ENCODE measurements at regions not wholly inside any gene's neighbourhood (a gene's known extent, or its start where the extent isn't known, plus 50 kb on each side); places are given as distances from the start of the nearest gene placed in this dataset.
"Not testable (repeated sequence)": the region's sequence is repeated elsewhere in the genome, so short reads cannot be mapped to it uniquely, and the experiment has no call there.

DNA sequence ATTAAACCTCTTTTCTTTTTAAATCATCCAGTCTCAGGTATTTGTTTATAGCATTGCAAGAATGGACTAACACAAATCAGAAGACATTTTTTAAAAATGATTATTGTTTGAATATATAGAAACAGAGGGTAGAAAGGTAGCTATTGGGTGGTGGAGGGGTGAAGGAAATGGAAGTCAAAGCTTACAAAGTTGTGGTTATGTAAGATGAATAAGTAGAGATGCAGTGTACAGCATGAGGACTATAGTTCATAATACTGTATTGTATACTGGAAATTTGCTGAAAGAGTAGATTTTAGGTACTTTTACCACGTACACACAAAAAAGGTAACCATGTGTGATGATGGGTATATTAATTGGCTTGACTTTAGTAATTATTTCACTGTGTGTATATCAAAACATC, 144.0 kb upstream of the FAM3C start:
- no peaks in the 10 kb centered on the region for H3K36me3 ChIP-seq
- peaks cover 3% of the 10 kb centered on the region; the same call in 1 of the 2 replicates for H3K4me1 ChIP-seq

DNA sequence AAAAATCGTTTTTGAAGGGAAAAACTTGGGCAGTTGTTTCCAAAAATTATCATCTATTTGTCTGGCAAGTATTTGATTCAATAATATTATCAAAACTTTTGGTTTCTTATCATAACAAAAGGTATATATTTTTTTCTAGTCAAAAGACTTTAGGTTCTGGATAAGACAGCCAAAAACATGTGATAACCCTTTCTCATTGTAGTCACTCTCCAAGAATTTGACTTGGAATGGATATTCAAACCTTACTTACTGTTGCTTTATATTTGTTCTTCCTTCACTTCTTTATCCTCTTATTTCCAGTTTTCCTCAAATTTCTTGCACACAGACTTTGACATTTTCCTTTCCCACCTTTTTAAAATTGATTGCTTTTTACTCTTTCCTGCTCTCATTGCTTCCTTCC, 140.9 kb upstream of the FAM3C start:
- Histone ChIP-seq H3K36me3 (no peaks in the 10 kb centered on the region), H3K4me1 (peaks cover 3% of the 10 kb centered on the region; the same call in 1 of the 2 replicates), H3K27me3 (no peaks in the 10 kb centered on the region), H3K4me3 (ENCODE audit: low read depth, low read length) (no peak overlapping the region), H3K9me3 (no peaks in the 10 kb centered on the region)
- TF ChIP-seq, protein P1, sequence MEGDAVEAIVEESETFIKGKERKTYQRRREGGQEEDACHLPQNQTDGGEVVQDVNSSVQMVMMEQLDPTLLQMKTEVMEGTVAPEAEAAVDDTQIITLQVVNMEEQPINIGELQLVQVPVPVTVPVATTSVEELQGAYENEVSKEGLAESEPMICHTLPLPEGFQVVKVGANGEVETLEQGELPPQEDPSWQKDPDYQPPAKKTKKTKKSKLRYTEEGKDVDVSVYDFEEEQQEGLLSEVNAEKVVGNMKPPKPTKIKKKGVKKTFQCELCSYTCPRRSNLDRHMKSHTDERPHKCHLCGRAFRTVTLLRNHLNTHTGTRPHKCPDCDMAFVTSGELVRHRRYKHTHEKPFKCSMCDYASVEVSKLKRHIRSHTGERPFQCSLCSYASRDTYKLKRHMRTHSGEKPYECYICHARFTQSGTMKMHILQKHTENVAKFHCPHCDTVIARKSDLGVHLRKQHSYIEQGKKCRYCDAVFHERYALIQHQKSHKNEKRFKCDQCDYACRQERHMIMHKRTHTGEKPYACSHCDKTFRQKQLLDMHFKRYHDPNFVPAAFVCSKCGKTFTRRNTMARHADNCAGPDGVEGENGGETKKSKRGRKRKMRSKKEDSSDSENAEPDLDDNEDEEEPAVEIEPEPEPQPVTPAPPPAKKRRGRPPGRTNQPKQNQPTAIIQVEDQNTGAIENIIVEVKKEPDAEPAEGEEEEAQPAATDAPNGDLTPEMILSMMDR (IDR thresholded peaks at IDR 0.05; ENCODE audit: low read depth, low read length): no peak
- DNase-seq: no peak

More for the DNA sequence above, 144.0 kb upstream of the FAM3C start:
- H3K27me3 ChIP-seq: no peaks in the 10 kb centered on the region
- H3K4me3 ChIP-seq (ENCODE audit: low read depth, low read length): no peak overlapping the region
- TF ChIP-seq, protein P1 (IDR thresholded peaks at IDR 0.05; ENCODE audit: low read depth, low read length): no peak
- no peak for DNase-seq
- H3K9me3 ChIP-seq: no peaks in the 10 kb centered on the region

DNA sequence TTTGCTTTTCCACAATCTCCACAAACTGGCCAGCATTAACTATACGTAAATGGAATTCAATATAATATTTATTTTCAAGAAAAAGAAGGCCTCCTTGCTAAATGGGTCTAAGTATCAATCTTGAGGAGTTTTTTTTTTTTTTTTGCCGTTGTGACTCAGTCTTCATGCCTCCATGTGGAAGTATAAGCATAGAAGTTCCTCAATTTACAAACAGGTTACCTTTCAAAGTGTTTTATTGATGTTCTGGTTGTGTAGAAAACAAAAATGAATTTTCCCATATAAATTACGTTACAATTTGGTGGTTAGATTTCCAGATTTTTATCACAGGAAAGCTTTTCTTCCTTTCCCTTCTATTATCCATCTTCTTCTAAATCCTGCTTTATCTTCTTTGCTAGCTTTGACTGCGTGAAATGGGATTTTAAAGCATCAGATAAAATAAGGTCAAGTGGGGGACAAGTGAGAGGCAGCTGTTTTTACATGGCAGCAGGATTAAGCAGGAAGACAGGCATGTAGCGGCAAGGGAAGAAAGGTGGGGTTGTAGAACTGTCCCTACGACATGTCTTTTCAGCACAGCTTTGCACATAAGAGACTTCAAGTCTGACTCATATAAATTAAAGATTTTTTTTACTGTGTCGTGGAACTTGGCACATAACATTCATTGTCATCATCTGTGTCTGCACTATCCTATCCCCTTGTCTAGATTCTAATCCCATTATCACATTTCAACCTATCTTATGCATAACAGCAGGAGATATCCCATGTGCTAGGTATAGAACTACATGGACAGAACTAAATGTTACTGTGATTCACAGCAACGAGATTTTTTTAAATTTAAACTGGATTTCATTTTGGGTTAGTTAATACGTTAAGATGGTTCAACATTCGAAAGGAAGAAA, 135.3 kb upstream of the FAM3C start:
- Histone ChIP-seq H3K36me3 (no peaks in the 10 kb centered on the region), H3K9me3 (no peaks in the 10 kb centered on the region), H3K27me3 (no peaks in the 10 kb centered on the region), H3K4me1 (no peaks in the 10 kb centered on the region), H3K4me3 (ENCODE audit: low read depth, low read length) (no peak overlapping the region)
- TF ChIP-seq, protein P1 (IDR thresholded peaks at IDR 0.05; ENCODE audit: low read depth, low read length): no peak
- no peak for DNase-seq

DNA sequence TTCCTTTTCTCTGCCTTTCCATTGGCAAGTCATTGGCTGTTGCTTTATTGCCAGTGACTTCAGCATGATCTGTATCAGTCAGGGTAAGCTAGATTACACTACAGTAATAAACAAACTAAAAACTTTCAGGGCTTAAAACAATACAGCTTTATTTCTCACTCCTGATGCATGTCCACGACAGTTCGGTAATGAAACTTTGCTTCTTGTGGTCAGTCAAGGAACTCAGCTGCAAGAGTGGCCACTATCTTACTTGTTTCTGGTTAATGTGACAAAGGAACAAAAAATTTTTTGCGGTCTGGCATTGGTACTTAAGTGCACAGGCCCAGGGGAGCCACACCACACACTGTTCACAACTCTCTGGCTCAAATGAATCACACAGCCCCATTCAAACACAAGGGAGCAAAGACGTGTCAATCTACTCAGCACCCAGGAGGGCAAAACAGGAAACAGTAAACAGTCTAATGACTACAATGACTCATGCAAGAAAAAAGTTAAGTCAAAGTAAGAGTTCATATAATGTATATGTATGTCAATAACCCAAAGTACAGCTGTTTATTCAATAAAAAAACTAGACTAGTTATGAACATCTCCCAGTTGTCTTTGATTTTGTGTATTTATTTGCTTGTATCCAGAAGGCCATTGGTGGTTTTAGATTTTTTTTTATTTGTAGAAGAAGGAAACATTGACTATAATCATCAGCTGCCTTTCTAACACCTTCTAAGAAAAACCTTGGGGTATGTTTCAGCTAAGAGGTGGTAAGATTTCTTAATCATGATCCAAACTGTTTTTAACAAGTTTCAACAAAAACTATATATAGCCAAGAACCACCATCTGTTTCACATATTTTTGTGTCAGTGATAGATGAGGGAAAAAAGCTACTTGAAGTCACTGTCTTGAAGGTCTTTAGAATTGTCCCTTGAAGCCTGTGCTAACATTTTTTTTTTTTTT, 134.4 kb upstream of the FAM3C start:
- Histone ChIP-seq H3K4me3 (ENCODE audit: low read depth, low read length) (no peak overlapping the region), H3K4me1 (no peaks in the 10 kb centered on the region), H3K27me3 (no peaks in the 10 kb centered on the region), H3K36me3 (no peaks in the 10 kb centered on the region), H3K9me3 (no peaks in the 10 kb centered on the region)
- TF ChIP-seq, protein P1 (IDR thresholded peaks at IDR 0.05; ENCODE audit: low read depth, low read length): no peak
- DNase-seq: no peak

DNA sequence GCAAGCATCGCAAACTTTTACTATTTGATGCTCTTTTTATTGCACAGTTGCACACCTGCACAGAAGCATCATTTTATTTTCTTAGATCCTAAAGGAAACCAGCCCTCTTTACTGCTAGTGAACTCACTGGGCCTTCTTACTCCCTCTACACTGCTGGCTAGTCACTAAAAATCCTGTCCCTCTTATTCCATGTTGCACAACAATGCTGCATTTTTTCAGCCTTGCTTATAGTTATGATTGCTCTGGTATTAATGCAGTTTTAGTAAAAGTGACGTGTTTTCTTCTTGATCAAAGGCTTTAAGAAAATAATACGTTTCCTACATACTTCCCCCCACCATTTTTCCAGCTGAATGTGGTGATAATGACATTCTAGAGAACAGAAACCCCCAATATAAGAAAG, 132.9 kb upstream of the FAM3C start:
- no peaks in the 10 kb centered on the region for H3K36me3 ChIP-seq
- H3K4me1 ChIP-seq: no peaks in the 10 kb centered on the region
- TF ChIP-seq, protein P1 (IDR thresholded peaks at IDR 0.05; ENCODE audit: low read depth, low read length): no peak
- no peaks in the 10 kb centered on the region for H3K9me3 ChIP-seq
- no peak overlapping the region for H3K4me3 ChIP-seq (ENCODE audit: low read depth, low read length)
- H3K27me3 ChIP-seq: no peaks in the 10 kb centered on the region
- DNase-seq: no peak

DNA sequence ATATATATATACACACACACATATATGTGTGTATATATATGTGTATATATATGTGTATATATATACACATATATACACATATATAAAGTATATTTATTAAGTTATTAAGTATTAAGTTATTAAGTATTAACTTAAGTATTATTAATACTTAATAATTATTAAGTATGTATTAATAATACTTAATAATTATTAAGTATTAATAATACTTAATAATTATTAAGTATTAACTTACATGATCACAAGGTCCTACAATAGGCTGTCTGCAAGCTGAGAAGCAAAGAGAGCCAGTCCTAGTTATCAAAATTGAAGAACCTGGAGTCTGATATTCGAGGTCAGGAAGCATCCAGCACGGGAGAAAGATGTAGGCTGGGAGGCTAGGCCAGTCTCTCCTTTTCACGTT, 130.1 kb upstream of the FAM3C start:
- not testable (repeated sequence) for H3K36me3 ChIP-seq; H3K9me3 ChIP-seq; H3K4me3 ChIP-seq (ENCODE audit: low read depth, low read length); H3K4me1 ChIP-seq; DNase-seq; H3K27me3 ChIP-seq

All from BE2C (cell line).